Erythroblast (primary cell): ENCODE measurements at regions not wholly inside any gene's neighbourhood (a gene's known extent, or its start where the extent isn't known, plus 50 kb on each side); places are given as distances from the start of the nearest gene placed in this dataset.
"Not testable (repeated sequence)": the region's sequence is repeated elsewhere in the genome, so short reads cannot be mapped to it uniquely, and the experiment has no call there.

ENCODE experiments used
- DNase-seq, 2 experiments: peaks; one replicate each; lab custom pipeline; 2025; lab: John Stamatoyannopoulos, UW
- GATA1 ChIP-seq: IDR thresholded peaks from 2 replicates; pipeline ENCODE4 v1.6.1; 2011; ENCODE audit warnings: low read depth, mild to moderate bottlenecking, control low read depth, low read length, moderate library complexity
- POLR2A ChIP-seq: IDR thresholded peaks from 2 replicates; pipeline ENCODE4 v1.6.1; 2011; ENCODE audit warnings: mild to moderate bottlenecking, low read length

GRCh38 chr13:54607421-54607820, 1578.8 kb downstream of the OLFM4 start:
- DNase-seq: no peak
- TF ChIP-seq POLR2A (no peak), GATA1 (no peak)

DNA sequence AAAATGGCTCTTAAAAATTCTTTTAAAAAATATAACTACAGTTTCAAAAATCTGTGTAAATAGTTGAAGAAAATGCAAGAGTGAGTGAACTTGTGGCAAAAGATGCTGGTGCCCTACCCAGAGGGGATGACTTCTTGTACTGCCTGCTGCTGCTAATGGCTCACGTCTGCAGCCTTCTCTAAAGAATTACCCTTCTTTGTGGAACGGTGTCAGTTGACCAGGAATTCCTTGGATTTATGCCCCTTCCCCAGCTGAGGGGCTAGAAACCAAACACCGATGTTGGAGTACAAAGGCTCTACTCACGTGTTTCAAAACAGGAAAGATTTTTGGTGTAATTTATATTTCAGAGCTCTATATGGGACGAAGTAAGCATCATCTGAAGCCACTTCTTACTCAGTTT, 1582.8 kb downstream of the OLFM4 start:
- TF ChIP-seq GATA1 (no peak), POLR2A (no peak)
- DNase-seq: no peak

DNA sequence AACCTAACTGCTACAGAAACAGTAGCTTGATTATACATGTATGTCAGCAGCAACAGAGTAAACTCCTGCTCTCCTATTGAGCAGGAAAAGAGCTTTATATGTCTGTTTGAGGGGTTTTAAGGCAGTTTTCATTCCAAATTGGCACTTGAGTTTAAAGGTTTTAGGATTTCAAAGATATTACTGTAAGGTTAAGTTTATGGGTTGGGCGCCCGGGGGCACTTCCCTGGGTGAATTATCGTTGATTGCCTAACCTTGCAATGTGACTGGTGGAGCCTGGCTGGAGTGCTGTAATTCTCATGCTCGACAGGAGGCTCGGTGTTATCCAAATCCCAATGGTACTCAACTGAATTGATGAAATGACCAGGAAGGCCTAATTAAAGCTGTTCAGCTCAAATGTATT, 1586.1 kb downstream of the OLFM4 start:
- TF ChIP-seq POLR2A (no peak), GATA1 (no peak)
- no peak for DNase-seq

DNA sequence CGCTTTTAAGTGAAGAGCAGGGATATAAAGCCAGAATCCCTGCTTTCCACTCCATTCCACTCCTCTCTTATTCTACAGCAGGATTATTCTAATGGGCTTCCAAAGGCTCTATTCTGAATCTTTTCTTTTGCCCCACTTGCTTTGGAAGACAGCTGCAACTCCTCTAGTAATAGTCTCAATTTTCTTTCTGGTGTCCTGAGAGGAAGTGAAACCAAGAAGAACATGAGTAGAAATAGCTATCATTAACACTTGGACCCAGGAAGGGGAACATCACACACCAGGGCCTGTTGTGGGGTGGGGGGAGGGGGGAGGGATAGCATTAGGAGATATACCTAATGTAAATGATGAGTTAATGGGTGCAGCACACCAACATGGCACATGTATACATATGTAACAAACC, 1597.9 kb downstream of the OLFM4 start:
- DNase-seq: not testable (repeated sequence)

GRCh38 chr13:54627646-54628372, 1599.2 kb downstream of the OLFM4 start:
- TF ChIP-seq GATA1: no peak
- TF ChIP-seq POLR2A: no peak
- DNase-seq: no peak

GRCh38 chr13:54628383-54628782, 1599.8 kb downstream of the OLFM4 start:
- DNase-seq: no peak
- no peak for TF ChIP-seq GATA1
- no peak for TF ChIP-seq POLR2A

- no peak for TF ChIP-seq GATA1
- no peak for TF ChIP-seq POLR2A
Observed at GRCh38 chr13:54633456-54633855, 1604.8 kb downstream of the OLFM4 start.

DNA sequence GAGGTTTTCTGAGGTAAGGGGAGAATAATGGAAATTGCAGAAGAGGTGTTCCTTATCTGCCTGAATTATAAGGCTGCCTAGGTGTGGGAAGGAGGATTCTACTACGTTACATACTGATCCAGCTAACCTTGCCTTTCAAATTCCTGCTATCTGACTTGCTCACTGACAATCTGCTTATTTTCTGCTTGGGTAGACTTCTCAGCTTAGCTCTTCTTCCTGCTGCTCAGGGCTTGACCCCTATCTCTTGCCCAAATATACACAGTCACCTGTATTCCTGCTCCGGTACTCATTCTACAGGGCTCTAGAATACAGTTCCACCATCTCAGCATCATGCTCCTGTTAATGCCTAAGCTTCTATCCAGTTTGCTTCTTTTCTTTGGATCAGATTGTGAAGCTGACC, 1607.6 kb downstream of the OLFM4 start:
- no peak for TF ChIP-seq POLR2A
- TF ChIP-seq GATA1: no peak

More at GRCh38 chr13:54633456-54633855, 1604.8 kb downstream of the OLFM4 start:
- no peak for DNase-seq

GRCh38 chr13:54637366-54637765, 1608.8 kb downstream of the OLFM4 start:
- TF ChIP-seq GATA1 (no peak), POLR2A (no peak)
- DNase-seq: no peak

More for the DNA sequence above, 1607.6 kb downstream of the OLFM4 start:
- no peak for DNase-seq

GRCh38 chr13:54640719-54641118, 1612.1 kb downstream of the OLFM4 start:
- no peak for DNase-seq
- TF ChIP-seq GATA1: no peak
- no peak for TF ChIP-seq POLR2A

DNA sequence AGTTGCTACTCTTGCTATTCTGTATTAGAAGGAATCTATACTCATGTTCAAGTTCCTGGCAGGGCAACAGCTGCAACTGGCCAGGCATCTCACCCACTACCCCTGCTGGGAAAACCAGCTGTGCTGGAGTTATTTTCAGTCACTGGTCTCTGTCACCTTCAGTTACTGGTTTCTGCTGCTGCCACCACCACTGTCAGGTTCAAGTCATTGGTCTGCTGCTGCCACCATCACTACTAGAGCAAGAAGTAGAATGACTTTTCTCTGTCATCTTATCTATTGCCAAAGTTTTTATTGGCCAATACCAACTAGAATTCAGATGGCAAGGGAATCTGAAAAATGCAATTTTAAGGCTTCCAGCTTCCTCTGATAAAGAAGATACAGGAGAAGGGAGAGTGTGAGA, 1615.2 kb downstream of the OLFM4 start:
- DNase-seq: no peak

DNA sequence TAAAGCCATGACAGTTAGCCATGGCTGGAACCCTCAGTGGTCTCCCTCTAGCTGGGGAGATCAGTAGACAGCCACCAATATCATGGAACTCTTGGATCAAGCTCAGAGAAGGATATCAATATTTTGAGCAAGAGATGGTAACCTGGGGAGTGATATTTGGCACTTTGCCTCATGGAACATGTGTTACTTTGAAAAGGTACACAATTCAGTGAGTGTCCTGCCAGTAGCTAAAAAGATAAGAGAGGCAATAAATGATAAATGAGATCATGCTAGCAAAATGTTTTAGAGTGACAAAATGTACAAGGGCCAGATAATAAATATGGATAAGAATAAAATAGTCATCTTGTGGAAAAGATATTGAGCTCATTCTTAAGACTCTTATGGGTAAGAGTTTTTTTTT, 1618.7 kb downstream of the OLFM4 start:
- no peak for TF ChIP-seq GATA1
- TF ChIP-seq POLR2A: no peak
- DNase-seq: no peak

More for the DNA sequence above, 1615.2 kb downstream of the OLFM4 start:
- no peak for TF ChIP-seq GATA1
- no peak for TF ChIP-seq POLR2A

GRCh38 chr13:54657588-54657987, 1629.0 kb downstream of the OLFM4 start:
- TF ChIP-seq GATA1 (no peak), POLR2A (no peak)
- DNase-seq: no peak

- DNase-seq: no peak
- TF ChIP-seq GATA1 (no peak), POLR2A (no peak)
Observed at GRCh38 chr13:54658771-54659170, 1630.2 kb downstream of the OLFM4 start.

DNA sequence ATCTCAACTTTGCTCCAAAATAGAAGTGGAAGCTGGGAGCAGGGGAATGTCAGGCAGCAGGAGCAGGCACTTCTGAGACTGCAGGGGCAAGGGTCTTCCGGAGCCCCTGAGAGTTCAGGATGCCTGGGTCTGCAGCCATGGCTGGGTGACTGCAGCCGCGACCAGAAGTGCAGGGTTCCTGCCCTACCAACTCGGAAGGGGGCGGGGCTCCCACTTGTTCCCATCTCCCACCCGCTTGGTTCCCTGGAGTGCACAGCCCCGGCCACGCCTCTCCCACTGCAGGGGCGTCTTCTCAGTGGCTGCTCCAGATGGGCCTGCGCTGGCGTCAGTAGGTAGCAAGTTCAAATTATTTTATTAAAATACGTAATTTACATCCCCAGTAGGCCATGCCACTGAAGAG, 1631.7 kb downstream of the OLFM4 start:
- DNase-seq: no peak
- TF ChIP-seq GATA1 (no peak), POLR2A (no peak)
